G401 (cell line): ENCODE measurements at regions not wholly inside any gene's neighbourhood (a gene's known extent, or its start where the extent isn't known, plus 50 kb on each side); places are given as distances from the start of the nearest gene placed in this dataset.

ENCODE experiments used
- DNase-seq: peaks from one replicate; pipeline ENCODE4 v3.0.0-alpha.2; 2015; ENCODE audit warnings: low spot score
- in situ Hi-C: cut with HindIII; loops from 2 replicates; pipeline ENCODE4 v1.10.0; 2016; ENCODE audit warnings: low sequenced_read_pairs, mixed read lengths

DNA sequence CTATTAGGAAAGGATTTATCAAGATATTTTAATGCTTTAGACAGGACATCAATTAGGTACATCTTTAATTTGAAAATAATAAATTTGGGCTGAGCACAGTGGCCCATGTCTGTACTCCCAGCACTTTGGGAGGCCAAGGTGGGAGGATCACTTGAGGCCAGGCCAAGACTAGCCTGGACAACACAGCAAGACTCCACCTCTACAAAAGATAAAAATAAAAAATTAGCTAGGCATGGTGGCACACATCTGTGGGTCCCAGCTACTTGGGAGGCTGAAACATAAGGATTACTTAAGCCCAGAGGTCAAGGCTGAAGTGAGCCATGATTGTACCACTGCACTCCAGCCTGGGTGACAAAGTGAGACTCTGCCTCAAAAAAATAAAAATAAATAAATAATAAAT, 59.6 kb upstream of the IRF2 start:
- in situ Hi-C loops, result no loop called here
- no peak for DNase-seq

DNA sequence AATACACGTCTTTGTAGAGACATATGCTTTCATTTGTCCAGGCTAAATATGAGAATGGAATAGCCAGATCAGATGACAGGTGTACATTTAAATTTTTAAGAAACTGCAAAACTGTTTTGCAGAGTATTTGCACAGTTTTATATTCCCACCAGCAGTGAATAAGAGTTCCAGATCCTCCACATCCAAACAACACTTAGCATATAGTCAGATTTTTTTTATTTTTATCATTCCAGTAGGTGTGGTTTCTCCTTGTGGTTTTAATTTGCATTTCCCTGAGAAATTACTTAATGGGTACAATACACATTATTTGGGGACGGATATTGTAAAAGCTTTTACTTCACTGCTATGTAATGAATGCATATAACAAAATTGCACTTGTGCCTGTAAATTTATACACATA, 56.7 kb upstream of the IRF2 start:
- DNase-seq, result no peak
- in situ Hi-C loops, result no loop called here

DNA sequence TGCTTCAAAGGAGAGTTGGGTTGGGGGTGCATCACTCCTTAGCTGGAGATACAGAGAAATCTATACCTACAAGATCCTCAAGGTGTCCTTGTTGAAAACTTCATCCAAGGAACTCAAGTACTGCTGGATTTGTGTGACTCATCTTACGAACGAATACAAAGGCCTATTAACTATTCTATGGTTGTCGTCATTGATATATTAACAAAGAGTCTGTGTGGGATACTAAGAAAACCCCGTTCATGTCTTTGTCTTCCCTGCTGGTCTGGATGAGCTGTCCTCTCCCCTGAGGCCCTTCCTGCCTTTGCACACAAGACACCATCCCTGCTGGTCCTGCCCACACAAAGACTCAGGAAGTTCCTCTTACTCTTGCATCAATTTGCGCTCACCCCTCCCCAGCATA, 54.9 kb upstream of the IRF2 start:
- in situ Hi-C loops, result no loop called here
- no peak for DNase-seq

DNA sequence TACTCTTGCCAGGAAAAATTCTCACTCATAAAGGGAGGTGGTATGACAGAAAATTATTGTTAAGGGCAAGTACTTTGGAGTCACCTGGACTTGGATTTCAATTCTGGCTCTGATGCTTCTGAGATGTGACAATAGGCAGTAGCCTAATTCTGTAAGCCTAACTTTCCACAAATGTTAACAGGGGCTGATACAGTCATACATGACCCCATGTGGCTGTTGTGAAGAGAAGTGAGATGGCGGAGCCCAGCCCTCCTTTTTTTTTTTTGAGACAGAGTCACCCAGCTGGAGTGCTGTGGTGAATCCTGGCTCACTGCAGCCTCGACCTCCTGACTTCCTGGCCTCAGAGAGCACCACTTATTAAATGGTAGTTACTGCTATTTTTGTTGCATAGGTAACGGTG, 54.4 kb upstream of the IRF2 start:
- DNase-seq, result no peak
- in situ Hi-C loops, result no loop called here

DNA sequence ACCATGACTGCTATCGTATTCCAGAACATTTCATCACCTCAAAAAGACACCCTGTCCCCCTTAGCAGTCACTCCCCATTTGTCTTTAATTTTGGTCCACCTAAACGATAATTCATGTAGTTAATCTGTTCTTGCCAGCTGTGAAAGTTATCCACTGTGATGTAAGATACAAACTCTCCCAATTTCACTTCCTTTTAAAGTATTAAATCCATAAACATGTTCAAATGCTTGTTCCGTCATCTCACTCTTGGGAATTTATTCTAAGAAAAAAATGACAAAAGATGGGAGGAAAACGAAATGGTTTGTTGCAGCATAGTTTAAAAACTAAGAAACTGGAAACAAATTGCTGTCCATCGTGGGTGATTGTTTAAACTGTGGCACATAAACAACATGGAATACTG, 53.7 kb upstream of the IRF2 start:
- in situ Hi-C loops, result no loop called here
- DNase-seq, result no peak

DNA sequence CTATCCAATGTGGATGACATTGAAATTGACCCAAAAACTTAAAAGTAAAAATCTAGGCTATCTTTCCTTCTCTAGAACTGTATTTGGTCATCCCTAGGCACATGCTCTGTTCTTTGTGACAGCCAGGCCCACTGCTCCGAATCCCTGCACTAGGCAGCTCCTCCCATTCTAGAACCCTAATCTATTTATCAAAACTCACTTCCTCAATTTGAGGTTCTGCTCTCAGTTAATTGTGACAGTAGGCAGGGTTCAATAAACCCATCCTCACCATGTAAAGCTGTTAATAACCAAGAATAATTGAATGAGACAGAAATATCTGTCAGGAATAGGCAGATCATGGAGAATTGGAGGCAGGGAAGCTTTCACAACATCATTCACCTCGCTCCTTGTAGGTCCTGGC, 51.9 kb upstream of the IRF2 start:
- no peak for DNase-seq
- in situ Hi-C loops, result no loop called here
